ENCODE measurements at regions not wholly inside any gene's neighbourhood (a gene's known extent, or its start where the extent isn't known, plus 50 kb on each side); places are given as distances from the start of the nearest gene placed in this dataset.
"Not testable (repeated sequence)": the region's sequence is repeated elsewhere in the genome, so short reads cannot be mapped to it uniquely, and the experiment has no call there.

DNA sequence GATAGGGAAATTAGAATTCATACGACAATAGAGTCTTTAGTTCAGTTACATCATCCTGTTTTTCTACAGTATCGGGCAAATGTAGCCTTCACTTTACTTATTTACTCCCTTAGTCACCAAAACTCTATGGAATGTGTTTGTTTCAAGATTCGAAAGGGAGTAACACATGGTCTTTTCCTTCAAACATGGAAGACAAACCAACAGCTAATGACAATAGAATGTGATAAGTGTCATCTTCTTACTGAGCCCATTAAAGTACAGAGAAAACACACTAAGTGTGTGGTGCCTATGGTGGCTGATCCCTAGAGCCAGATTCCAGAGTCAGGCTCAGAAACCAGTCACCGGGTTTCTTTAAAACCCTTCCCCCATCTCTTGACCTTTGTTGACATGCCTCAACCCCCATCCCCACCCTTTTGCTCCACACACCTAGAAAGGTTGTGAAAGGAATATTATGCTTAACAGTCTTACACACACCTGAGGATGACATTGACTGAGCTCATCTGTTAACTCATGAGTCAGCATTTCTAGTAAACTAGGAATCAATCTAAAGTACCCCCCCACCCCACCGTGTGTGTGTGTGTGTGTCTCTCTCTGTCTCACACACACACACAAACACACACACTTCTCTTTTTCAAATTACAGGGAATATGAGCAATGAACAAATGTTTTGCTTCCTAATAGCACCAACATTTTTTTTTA is 549.6 kb upstream of the CCDC54 start:
- DNase-seq, result no peak
- Mint-ChIP-seq H3K4me1 (peaks cover 2% of the 10 kb centered on the region), H3K27me3 (peaks cover 5% of the 10 kb centered on the region), H3K36me3 (ENCODE audit: low read depth) (no peaks in the 10 kb centered on the region), H3K27ac (no peak overlapping the region), H3K4me3 (no peak overlapping the region)
- no peaks in the 10 kb centered on the region for H3K9me3 ChIP-seq (ENCODE audit: control insufficient read depth, low read length, poor library complexity, severe bottlenecking)
- ATAC-seq, result no peak

DNA sequence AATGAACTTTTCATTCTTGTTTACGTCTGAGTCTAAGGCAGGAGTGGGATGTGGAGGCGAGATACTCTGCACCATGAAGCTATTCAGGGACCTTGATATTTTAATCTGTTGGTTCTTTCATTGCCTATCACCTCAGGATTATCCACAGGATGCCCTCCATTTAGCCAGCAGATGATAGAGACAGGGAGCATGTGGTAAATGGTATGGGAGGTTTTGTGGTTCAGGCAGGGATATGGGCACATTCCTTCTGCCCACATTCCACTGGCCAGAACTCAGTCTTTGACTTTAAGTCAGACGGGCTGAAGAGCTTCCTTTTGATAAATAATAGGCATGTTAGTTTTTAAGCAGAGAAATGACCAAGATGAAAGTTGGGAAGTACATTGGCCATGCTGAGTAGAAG is 548.0 kb upstream of the CCDC54 start:
- H3K27me3 Mint-ChIP-seq, result peaks cover 5% of the 10 kb centered on the region
- ATAC-seq, result no peak
- no peak overlapping the region for H3K4me3 Mint-ChIP-seq

DNA sequence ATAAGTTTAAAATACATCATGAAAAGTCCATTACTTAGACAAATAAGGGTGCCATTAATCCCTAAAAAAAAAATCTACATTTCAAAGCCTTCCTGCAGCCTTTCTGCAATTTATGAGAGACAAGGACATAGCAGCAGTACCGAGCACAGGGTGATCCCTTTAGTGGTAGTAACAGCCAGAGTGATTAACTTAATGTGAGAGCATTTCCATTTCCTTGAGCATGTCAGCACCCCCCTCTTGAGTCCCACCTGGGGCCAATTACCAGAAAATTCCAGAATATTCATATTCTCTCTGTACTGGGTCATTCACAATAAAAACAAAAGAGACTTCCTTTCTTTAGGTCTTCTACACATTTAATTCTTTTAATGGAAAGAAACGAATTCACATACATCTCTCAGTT is 546.9 kb upstream of the CCDC54 start:
- H3K27ac Mint-ChIP-seq, result no peak overlapping the region

More for the DNA sequence above, 548.0 kb upstream of the CCDC54 start:
- no peaks in the 10 kb centered on the region for H3K9me3 ChIP-seq (ENCODE audit: control insufficient read depth, low read length, poor library complexity, severe bottlenecking)
- no peak for DNase-seq
- Mint-ChIP-seq H3K36me3 (ENCODE audit: low read depth) (no peaks in the 10 kb centered on the region), H3K27ac (no peak overlapping the region), H3K4me1 (peaks cover 2% of the 10 kb centered on the region)

DNA sequence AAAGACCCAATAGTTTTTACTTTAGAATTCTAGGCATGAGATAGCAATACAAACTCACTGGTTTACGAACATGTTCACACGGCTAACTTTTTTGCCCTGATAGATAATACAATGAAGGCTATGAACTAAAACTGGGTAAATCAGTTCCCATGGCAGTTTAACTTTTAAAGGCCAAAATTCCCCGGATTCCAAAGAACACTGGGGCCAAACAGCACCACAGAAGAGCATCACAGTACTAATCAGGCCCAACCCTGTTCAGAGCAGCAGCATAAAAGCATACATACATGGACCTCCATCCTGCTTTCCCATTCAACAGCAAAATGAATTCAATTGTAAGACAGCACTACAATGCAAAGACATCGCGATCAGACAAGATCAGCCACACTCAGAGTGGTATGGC is 540.3 kb upstream of the CCDC54 start:
- ATAC-seq, result no peak
- Mint-ChIP-seq H3K36me3 (ENCODE audit: low read depth) (no peaks in the 10 kb centered on the region), H3K27ac (no peak overlapping the region), H3K27me3 (no peaks in the 10 kb centered on the region), H3K4me3 (no peak overlapping the region), H3K4me1 (no peaks in the 10 kb centered on the region)
- DNase-seq, result no peak
- no peaks in the 10 kb centered on the region for H3K9me3 ChIP-seq (ENCODE audit: control insufficient read depth, low read length, poor library complexity, severe bottlenecking)

More for the DNA sequence above, 546.9 kb upstream of the CCDC54 start:
- Mint-ChIP-seq H3K27me3 (peaks cover 5% of the 10 kb centered on the region), H3K4me3 (no peak overlapping the region), H3K4me1 (peaks cover 2% of the 10 kb centered on the region), H3K36me3 (ENCODE audit: low read depth) (no peaks in the 10 kb centered on the region)
- DNase-seq (no peak), ATAC-seq (no peak)
- H3K9me3 ChIP-seq (ENCODE audit: control insufficient read depth, low read length, poor library complexity, severe bottlenecking), result no peaks in the 10 kb centered on the region

DNA sequence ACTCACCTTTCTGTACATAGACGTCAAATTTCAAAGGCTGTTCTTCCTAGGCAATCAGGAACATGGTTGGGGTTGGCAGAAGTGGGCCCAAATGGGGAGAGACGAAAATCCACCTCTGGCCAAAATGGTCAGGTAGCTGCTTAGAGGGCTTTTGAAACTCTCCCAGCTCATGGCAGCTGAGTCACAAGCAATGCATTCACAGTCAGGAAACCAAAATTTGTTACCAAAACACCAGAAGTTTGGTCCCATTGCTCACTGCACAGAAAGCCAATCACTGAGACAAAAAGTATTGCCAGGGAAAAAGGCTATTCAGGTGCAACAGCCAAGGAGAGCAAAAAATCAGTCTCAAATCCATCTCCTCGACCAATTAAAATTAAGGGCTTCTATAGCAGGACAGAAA is 539.6 kb upstream of the CCDC54 start:
- no peaks in the 10 kb centered on the region for H3K27me3 Mint-ChIP-seq
- ATAC-seq, result no peak

DNA sequence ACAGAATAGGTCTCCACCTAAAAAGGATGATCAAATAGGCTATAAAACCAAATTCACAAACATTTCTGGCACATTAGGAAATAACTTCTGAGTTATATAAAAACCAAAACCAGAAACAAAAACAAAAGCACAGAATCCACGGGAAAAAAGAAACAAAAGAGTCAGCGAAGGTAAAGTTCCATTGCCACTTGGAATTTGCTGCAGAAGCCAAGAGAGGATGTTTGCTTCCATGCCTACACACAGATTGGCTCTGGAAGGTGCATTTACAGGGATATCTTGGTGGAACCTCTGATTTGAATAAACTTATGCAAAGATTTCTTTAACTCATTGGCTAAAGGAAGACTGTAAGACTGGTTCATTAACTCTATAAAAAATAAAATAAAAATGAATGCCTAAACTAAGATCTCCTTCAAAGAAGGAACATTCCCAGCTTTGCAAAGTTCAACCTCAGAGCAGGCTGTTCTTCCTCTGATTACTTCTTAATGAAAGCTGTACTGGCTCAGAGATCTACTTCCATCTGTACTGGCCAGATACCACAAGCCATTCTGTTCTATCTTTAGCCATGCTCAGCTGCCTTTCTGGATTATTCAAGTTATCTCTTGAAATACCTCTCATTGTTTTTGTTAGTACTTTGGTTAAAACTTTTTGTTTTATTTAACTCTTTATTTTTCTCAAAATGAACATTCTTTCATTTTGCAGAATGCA is 537.5 kb upstream of the CCDC54 start:
- no peaks in the 10 kb centered on the region for H3K36me3 Mint-ChIP-seq (ENCODE audit: low read depth)
- H3K27ac Mint-ChIP-seq, result no peak overlapping the region
- no peak overlapping the region for H3K4me3 Mint-ChIP-seq
- no peaks in the 10 kb centered on the region for H3K9me3 ChIP-seq (ENCODE audit: control insufficient read depth, low read length, poor library complexity, severe bottlenecking)
- ATAC-seq (no peak), DNase-seq (no peak)
- no peaks in the 10 kb centered on the region for H3K4me1 Mint-ChIP-seq
- no peaks in the 10 kb centered on the region for H3K27me3 Mint-ChIP-seq

More for the DNA sequence above, 539.6 kb upstream of the CCDC54 start:
- Mint-ChIP-seq H3K36me3 (ENCODE audit: low read depth) (no peaks in the 10 kb centered on the region), H3K27ac (no peak overlapping the region), H3K4me3 (no peak overlapping the region), H3K4me1 (no peaks in the 10 kb centered on the region)
- no peak for DNase-seq
- H3K9me3 ChIP-seq (ENCODE audit: control insufficient read depth, low read length, poor library complexity, severe bottlenecking), result no peaks in the 10 kb centered on the region

DNA sequence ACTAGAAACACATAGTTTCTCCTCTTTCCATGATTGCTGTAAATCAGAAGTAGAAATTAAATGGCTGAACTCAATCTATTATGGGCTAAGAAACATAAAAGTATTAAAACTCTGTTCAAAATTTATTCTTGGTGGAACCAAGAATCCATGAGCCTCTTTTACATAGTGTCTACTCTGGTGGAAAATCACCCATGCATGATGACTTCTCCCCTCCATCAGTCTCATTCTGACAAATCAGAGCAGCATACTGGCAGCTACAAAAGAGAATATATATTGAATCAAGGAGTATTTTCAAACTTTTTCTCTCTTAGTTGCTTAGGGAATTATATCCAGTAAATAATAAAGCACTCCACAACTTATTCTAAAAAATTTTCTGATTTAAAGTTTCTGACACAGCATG is 536.9 kb upstream of the CCDC54 start:
- no peaks in the 10 kb centered on the region for H3K27me3 Mint-ChIP-seq
- H3K4me1 Mint-ChIP-seq, result no peaks in the 10 kb centered on the region
- no peak for ATAC-seq

DNA sequence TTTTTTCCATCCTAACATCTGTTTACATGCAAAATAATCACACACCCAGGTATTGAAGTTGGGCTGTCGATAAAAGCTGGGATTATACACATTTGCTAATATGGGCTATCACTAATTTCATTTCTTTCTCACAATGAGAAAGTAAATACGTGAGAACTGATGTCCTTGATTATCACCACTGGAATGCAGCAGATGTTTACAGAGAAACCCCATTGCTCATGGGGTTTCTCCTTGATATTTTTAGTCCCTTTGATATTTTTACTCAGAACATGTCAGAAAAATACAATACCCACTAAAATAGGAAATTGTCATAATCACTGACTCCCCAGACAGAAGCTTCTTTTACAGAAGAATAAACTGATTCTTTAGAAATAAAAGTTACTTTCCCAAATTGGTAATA is 535.1 kb upstream of the CCDC54 start:
- DNase-seq (no peak), ATAC-seq (no peak)
- no peak overlapping the region for H3K27ac Mint-ChIP-seq
- H3K4me1 Mint-ChIP-seq, result no peaks in the 10 kb centered on the region
- H3K9me3 ChIP-seq (ENCODE audit: control insufficient read depth, low read length, poor library complexity, severe bottlenecking), result no peaks in the 10 kb centered on the region
- no peak overlapping the region for H3K4me3 Mint-ChIP-seq
- H3K27me3 Mint-ChIP-seq, result no peaks in the 10 kb centered on the region
- no peaks in the 10 kb centered on the region for H3K36me3 Mint-ChIP-seq (ENCODE audit: low read depth)

More for the DNA sequence above, 536.9 kb upstream of the CCDC54 start:
- DNase-seq, result no peak
- no peak overlapping the region for H3K4me3 Mint-ChIP-seq
- no peaks in the 10 kb centered on the region for H3K9me3 ChIP-seq (ENCODE audit: control insufficient read depth, low read length, poor library complexity, severe bottlenecking)
- no peaks in the 10 kb centered on the region for H3K36me3 Mint-ChIP-seq (ENCODE audit: low read depth)
- H3K27ac Mint-ChIP-seq, result no peak overlapping the region

DNA sequence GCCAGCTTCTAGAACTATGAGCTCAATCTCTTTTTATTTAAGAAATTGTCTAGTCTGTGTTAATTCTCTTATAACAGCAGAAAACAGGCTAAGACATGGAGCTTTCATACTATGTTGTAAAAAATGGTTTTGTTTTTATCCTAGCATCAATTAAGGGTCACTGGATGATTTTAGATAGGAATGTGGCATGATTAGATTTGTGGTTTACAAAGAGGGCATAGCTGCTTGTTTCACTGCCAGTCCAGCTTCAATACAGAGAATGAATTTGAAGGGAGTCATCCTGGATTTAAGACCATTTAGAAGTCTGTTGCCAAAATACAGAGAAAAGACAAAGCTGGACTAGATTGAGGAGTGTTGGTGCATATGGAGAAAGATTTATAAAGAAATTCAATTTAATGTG is 532.6 kb upstream of the CCDC54 start:
- H3K27me3 Mint-ChIP-seq, result no peaks in the 10 kb centered on the region
- DNase-seq (no peak), ATAC-seq (no peak)
- no peaks in the 10 kb centered on the region for H3K9me3 ChIP-seq (ENCODE audit: control insufficient read depth, low read length, poor library complexity, severe bottlenecking)
- no peak overlapping the region for H3K27ac Mint-ChIP-seq
- H3K36me3 Mint-ChIP-seq (ENCODE audit: low read depth), result no peaks in the 10 kb centered on the region
- H3K4me1 Mint-ChIP-seq, result no peaks in the 10 kb centered on the region
- no peak overlapping the region for H3K4me3 Mint-ChIP-seq

DNA sequence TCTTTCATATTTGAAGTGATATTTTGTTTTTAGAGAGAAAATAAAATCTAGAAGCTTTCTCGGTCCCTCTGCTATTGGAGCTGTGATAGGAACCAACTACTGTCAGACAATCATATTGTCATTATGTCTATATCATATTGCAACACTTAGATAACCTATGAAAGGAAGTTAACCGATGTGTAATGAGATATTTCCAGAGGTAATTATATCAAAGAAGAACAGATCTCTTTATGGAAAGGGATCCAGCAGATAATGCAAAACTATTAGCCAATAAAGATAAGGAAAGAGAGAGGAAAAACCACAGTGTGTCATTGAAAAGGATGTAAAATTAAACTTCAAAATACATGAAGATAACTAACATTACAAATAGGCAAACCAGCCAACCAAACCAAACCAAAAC is 529.1 kb upstream of the CCDC54 start:
- Mint-ChIP-seq H3K4me3 (no peak overlapping the region), H3K36me3 (ENCODE audit: low read depth) (no peaks in the 10 kb centered on the region), H3K4me1 (no peaks in the 10 kb centered on the region), H3K27me3 (no peaks in the 10 kb centered on the region), H3K27ac (no peak overlapping the region)
- no peaks in the 10 kb centered on the region for H3K9me3 ChIP-seq (ENCODE audit: control insufficient read depth, low read length, poor library complexity, severe bottlenecking)
- ATAC-seq, result no peak
- DNase-seq, result no peak

DNA sequence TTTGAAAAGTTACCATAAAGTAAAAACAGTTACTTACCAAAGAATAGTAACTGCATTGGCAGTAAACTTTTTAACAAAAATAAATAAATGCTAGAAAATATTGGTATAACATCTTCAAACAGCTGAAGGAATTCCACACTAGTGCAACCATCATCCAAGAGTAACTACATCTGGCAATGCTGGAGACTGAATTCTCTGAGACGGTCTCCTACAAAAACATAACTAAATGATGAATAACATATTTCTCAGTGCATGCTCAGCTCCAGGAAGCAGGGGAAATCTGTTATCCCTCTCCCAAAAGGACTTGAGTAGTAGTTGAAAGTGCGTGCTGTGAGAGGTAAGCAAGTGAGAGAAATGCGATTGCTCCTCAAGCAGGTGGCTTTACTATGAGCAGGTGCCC is 526.8 kb upstream of the CCDC54 start:
- Mint-ChIP-seq H3K27me3 (no peaks in the 10 kb centered on the region), H3K27ac (no peak overlapping the region), H3K4me1 (no peaks in the 10 kb centered on the region), H3K4me3 (no peak overlapping the region), H3K36me3 (ENCODE audit: low read depth) (no peaks in the 10 kb centered on the region)
- ATAC-seq (no peak), DNase-seq (no peak)
- no peaks in the 10 kb centered on the region for H3K9me3 ChIP-seq (ENCODE audit: control insufficient read depth, low read length, poor library complexity, severe bottlenecking)

DNA sequence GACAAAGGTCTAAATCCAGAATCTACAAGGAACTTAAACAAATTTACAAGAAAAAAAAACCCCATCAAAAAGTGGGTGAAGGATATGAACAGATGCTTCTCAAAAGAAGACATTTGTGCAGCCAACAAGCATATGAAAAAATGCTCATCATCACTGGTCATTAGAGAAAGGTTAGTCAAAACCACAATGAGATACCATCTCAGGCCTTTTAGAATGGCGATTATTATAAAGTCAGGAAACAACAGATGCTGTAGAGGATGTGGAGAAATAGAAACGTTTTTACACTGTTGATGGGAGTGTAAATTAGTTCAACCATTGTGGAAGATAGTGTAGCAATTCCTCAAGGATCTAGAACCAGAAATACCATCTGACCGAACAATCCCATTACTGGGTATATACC is 518.9 kb upstream of the CCDC54 start:
- H3K4me3 Mint-ChIP-seq; H3K4me1 Mint-ChIP-seq; H3K9me3 ChIP-seq (ENCODE audit: control insufficient read depth, low read length, poor library complexity, severe bottlenecking); H3K27ac Mint-ChIP-seq; H3K27me3 Mint-ChIP-seq; DNase-seq; ATAC-seq; H3K36me3 Mint-ChIP-seq (ENCODE audit: low read depth): not testable (repeated sequence)

DNA sequence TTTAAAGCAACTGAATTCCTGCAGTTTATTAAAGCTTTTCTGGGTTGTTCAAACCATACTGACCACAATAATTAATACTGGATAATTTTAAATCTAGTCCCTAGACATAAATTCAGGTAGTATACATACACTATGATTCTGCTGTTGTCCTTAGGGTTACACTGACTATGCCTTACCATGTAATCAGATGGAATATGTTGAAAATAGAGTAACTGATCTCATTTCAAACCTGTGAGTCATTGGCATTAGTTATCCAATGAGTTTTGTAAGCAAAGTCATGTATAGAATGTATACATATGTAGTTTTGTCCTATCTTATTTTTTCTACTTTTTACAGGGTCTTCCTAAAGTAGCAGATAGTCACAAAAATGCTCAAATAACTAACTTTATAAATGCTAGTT is 517.1 kb upstream of the CCDC54 start:
- Mint-ChIP-seq H3K4me3 (no peak overlapping the region), H3K27me3 (no peaks in the 10 kb centered on the region), H3K27ac (no peak overlapping the region), H3K36me3 (ENCODE audit: low read depth) (no peaks in the 10 kb centered on the region), H3K4me1 (no peaks in the 10 kb centered on the region)
- DNase-seq (no peak), ATAC-seq (no peak)
- H3K9me3 ChIP-seq (ENCODE audit: control insufficient read depth, low read length, poor library complexity, severe bottlenecking), result peaks cover 2% of the 10 kb centered on the region

DNA sequence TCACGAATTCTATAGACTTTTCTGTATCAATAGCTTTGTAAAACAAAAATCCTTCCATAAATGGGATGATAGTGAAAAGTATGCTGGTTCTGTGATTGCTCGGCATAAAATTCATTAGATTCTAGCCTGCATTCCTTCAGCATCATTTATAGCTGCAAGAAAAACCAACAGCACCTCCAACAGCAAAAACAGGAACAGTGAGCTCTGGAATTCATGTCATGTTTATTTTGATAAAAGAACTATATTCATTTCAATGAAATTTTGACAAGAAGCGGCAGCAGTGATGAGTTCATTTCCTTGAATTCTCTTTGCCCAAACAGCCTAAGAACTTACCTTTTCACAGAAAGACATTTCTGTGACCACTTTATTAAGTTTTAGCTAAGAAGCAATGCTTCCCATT is 515.2 kb upstream of the CCDC54 start:
- Mint-ChIP-seq H3K36me3 (ENCODE audit: low read depth) (no peaks in the 10 kb centered on the region), H3K27ac (no peak overlapping the region), H3K4me1 (no peaks in the 10 kb centered on the region), H3K4me3 (no peak overlapping the region), H3K27me3 (no peaks in the 10 kb centered on the region)
- DNase-seq (no peak), ATAC-seq (no peak)
- peaks cover 2% of the 10 kb centered on the region for H3K9me3 ChIP-seq (ENCODE audit: control insufficient read depth, low read length, poor library complexity, severe bottlenecking)
